ENCODE measurements at regions not wholly inside any gene's neighbourhood (a gene's known extent, or its start where the extent isn't known, plus 50 kb on each side); places are given as distances from the start of the nearest gene placed in this dataset.
"Not testable (repeated sequence)": the region's sequence is repeated elsewhere in the genome, so short reads cannot be mapped to it uniquely, and the experiment has no call there.

DNA sequence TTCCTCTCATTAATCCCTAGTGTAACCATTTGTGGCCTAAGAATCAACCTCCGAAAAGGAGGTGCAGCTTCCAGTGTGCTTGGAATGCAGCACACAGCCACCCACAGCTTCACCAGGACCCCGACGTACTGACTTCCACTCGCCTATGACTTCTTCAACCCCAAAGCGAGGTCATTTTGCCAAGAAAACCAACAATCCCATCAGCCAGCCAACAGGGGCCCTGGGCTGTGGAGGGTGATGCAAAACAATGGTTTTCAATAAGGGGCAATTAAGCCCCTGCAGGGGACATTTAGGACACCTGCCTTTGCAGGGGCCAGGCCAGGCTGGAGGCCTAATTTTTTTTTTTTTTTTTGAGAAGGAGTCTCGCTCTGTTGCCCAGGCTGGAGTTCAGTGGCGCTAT, 158.1 kb upstream of the SKOR2 start:
- DNase-seq (ENCODE audit: low spot score): no peak

DNA sequence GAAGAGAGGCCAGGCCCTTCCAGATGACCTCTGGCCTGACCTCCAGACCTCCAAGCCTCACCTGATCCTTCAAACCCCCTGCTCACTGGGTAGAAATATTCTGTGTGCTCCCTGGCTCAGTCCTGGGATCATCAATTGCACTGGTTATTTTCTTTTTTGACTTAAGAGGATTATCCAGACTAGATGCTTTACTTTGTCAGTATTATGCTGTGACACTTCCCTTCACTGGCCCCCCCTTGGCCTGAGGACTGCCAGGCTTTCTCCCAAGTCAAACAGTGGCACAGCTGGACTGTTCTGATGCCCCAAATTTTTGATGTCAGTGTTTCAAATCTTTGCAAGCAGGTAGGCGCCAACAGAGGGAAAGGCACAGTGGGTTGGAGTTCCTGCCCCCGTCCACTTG, 156.3 kb upstream of the SKOR2 start:
- DNase-seq (ENCODE audit: low spot score): no peak

DNA sequence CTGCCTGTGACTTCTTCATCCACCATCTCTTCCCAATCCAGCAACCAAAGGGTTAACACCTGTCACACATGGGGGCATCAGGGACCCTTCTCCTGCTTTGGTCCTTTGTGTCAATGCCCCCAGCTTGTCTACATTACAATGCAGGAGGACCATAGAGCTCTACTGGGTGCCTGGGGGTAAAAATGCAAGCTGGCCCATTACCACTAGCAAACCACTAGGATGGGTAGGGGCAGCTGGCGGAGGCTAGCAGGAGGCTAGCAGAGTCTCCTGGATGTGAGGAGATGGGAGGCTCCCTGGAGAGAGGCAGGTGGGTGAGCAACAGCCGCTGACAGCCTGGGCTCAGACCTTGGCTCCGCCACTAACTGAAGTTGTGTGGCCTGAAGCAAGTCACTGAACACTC, 153.4 kb upstream of the SKOR2 start:
- DNase-seq (ENCODE audit: low spot score): no peak

DNA sequence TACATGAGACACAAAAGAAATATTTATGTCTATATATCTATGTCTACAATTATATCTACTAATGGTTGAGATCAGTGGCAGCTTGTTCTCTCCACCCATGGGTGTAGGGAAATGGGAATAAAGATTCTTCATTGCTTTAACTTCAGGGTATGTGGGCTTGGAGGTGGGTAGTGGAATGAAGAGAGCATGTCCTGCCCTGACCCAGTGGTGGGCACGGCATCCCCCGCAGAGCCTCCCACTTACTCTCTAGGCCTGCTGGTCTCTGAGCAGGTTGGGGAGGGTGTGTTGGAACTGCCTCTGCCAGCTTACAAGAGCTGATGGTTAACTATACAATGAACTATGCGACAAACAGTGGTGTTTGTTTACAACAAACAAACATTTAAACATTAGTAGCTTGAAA, 152.5 kb upstream of the SKOR2 start:
- no peak for DNase-seq (ENCODE audit: low spot score)

DNA sequence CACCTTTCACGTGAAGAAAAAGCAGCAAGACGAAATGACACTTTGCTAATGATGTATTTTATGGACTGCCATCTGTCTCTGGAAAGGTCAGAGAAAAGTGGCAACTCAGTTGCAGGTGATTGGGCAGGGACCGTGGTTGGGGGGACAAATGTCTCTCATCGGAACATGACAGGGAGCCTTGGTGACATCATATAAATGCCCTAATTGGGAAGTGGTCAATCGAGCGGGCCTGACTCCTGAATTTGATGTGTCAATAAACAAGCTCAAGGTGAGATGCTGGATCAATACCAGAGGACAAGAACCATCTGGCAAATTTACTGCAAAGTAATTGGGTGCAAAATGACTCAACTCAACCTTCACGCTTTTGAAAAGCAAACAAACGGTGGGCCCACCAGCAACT, 151.9 kb upstream of the SKOR2 start:
- DNase-seq (ENCODE audit: low spot score): no peak

DNA sequence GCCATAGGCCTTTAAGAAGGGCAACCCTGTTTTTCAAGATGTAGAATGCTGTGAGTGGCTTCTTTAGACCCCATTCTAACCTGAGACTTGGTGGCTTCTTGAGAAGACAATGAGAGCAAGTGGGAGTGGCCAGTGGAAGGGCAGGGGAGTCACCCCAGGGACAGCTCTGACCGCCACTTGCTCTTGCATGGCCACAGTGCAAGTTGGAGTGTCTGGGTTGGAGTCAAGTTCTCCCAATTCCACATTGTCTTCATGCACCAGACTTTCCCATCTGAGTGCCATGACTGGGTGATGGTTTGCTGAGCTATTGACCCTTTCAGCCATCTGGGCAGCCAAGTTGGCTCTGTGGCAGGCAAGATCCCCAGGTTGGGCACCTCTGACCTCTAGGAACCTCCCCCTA, 148.0 kb upstream of the SKOR2 start:
- DNase-seq (ENCODE audit: low spot score): no peak

DNA sequence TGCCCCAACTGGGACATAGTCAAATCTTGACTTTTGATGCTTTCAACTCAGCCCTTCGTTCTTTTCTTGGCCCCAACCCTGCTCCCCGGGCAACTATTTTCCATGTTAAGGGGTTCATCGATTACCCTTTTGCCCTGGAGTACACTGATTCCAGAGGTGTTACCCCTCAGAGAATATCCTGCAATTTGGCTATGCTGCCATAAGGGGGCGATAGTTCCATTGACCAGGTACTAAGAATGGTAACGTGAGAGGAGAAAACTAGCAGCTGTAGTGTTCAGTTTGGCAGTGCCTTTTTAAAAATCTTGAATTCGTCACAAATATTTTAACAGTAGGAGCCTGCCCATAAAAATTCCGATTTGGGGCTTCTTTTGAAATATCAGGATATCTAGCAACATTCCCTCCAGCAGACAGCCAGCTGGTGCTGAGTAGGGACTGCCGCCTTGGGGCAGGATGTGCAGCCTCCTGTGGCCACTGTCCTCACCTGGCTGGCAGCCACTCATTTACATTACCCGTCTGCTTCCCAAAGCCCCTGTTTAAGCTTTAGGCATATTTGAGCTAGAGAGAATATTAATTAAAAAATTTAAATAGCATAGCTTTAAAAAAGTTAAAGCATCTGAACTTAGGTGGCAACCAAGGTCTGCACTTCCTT, 146.3 kb upstream of the SKOR2 start:
- DNase-seq (ENCODE audit: low spot score): no peak

DNA sequence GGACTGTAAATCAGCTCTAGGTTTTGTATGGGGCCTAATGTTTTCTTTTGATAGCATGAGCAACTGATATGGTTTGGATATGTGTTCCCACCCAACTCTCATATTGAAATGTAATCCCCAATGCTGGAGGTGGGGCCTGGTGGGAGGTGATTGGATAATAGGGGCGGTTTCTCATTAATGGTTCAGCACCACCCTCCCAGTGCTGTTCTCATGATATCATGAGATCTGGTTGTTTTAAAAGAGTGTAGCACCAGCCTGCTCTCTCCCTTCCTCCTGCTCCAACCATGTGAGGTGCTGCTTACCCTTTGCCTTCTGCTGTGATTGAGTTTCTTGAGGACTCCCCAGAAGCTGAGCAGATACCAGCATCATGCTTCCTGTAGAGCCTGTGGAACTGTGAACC, 140.2 kb upstream of the SKOR2 start:
- no peak for DNase-seq (ENCODE audit: low spot score)

DNA sequence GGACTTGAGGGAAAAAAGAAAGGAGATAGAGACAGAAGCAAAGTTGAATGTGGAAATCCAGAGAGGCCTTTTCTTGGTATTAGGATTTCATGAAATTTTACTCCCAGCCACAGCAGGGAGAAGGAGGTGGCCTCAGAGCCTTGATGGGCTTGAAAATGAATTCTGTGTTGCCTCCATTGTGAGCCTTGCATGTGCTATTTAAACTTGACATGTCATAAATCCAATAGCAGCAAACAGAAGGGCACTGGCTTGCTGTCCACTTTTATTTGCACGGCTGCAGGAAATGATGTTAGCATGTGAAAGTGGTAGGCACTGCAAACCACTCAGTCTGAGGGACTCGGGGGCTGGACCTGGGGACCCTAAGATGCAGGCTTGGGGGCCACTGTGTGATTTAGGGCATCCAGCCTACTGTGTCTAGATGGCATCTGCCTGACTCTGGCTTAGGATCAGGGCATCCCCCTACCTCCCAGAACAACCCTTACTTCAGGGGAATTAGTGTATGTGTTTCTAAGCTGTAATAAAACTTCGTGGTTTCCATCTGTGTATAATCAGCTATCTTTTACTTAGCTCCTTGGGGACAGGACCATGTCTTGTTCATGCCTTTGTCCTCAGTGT, 139.1 kb upstream of the SKOR2 start:
- DNase-seq (ENCODE audit: low spot score): no peak

DNA sequence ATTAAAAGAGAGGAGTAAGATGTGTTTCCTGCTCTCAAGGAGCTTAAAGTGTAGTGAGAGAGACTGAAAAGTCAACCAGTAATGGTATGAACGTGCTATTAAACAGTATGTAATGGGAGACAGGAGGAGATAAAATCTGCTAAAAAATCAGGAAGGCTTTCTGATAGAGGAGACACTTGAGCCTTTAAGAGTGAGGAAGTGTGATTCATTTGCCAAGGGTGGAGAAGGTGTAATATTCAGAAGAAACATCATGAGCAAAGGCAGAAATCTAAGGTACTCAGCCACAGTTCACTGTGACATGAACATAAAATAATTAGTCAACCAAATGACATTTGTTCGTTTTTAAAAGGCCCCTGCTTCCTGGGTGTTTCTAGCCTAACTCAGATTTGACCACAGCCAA, 137.8 kb upstream of the SKOR2 start:
- no peak for DNase-seq (ENCODE audit: low spot score)

DNA sequence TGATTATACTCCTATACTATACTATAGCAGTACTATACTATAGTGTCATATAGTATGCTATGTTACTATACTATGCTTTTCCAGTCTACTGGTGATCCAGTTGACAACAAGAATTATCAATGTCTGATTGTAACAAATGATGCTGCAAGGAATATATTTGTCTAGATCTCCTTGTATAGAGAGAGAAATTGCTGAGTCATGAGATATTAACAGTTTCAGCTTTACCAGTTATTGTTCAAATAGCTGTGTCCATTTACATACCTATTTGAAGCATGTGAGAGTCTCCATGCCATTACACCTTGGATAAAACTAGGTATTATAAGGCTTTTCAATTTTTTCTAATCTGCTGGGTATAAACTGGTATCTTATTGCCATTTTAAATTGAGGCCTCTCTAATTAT, 136.4 kb upstream of the SKOR2 start:
- DNase-seq (ENCODE audit: low spot score): no peak

DNA sequence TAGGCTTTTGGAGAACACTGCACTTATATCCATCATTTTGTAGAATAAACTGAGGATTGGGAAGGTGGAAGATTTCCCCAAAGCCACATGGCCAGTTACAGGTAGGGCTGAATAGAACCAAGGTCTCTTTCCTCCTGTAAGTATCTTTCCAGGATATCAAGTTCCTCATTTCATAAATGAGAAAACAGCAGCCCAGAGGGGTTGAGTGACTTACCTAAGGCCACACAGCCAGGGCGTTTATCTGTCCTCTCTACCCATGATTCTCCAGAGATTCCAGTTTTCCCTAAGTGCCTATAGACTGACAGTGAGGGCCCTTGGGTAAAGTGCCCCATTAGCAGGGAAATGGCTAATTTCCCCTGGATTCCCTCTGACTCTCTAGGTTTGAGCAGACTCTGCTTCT, 132.3 kb upstream of the SKOR2 start:
- no peak for DNase-seq (ENCODE audit: low spot score)

DNA sequence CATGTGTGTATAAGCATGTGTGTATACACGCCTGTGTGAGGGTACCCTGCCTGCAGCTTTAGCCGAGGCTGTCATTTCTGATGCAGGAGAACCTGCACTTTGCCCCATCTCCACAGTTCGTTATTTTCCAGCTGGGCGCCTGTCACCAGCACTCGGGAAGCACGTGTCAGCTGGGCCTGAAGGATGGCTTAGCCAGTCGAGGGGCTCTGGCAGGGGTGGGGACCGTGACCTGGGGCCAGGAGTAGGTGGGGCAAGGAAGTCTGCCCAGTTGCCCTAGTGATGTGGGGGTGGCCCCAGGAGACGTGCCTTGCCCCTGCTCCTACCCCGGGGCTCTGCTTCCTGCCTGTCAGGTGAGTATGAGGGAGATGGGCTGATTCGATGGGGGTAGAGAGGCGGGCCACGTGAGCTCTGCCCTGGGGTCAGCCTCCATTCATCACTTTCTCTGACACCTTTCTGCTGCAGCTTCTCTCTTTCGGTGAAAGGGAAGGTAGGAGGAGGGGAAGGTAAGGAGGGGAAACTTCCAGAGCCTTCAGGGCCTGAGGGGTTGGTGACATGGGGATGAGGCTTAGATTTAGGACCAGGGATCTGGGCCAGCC, 130.6 kb upstream of the SKOR2 start:
- no peak for DNase-seq (ENCODE audit: low spot score)

DNA sequence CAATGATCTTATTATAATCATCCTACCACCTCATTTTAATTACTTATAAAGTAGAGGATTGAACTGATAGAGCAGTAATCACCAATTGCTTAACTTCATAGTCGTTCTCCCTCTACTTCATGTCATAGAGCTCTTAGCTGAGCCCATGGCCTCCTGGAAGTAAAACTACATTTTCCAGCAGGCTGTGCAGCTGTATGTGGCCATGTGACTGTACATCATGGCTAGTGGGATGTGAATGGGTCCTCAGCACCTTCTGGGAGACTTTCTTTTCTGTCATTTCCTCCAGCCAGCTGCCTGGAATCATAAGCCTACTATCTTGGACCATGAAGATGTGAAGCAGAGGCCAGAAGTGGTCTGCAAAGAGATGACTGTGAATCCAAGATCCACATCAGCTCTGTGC, 128.7 kb upstream of the SKOR2 start:
- DNase-seq (ENCODE audit: low spot score): no peak

DNA sequence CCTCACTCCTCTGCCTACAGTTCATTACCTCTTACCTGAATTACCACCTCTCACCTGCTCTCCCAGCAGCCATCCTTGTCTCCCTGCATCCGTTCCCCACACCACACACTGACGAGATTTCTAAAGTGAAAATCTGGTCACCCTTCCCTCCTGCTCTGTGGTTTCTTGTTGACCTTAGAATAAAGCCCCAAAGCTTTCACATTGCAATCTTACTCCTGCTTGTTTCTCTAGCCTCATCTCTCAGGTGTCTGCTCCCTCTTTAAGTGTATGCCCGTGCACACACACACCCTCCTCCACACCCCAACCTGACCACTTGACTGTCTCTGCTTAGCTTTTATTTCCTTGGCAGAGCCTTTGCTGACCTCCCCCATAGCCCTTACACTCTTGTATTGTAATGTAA, 122.0 kb upstream of the SKOR2 start:
- no peak for DNase-seq (ENCODE audit: low spot score)

DNA sequence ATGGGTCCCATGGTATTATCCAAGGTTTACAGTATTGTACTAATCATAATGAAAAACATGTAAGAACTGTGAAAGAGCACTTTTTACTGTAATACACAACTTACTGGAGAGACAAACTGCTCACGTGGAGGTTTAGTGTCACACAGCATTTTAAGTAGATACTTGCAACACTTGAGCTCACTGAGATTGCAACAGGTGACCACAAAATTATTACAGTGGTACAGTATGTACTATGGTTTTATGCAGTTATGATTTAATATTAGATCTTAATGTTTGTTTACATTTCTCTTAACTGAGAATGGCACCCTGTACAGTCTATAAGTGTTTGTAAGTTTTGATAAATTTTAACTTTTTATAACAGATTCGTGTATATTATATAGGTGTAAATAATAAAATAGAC, 118.6 kb upstream of the SKOR2 start:
- DNase-seq (ENCODE audit: low spot score): no peak

DNA sequence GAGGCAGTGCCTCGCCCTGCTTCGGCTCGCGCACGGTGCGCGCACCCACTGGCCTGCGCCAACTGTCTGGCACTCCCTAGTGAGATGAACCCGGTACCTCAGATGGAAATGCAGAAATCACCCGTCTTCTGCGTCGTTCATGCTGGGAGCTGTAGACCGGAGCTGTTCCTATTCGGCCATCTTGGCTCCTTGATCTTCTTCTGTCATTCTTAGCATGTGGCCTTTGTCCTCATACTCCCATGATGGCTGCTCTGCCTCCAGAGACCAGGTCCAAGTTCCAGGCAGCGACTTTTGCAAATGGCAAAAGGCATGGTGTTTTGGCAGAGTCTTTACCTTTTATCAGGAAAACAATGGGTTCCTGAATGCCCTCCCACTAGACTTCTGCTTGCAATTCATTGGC, 102.6 kb upstream of the SKOR2 start:
- DNase-seq (ENCODE audit: low spot score): not testable (repeated sequence)

DNA sequence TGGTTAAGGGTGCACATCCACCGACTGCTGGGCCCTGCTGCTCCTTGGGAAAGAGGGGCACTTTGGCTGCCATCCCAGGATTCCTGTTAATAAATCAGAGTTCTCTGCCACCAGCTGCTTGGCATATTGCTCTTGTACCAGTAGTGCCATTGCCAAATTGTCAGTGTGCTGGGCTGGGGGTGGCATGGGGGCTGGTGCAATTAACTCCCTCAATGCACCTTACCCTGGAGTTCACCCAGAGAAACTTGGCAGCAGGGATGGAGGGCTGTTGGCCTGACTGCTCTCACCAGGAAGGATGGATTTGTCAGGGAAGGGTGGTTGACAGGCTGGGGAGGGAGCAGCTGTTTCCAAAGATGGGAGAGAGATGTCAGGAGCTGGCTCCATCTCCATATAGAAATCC, 94.6 kb upstream of the SKOR2 start:
- DNase-seq (ENCODE audit: low spot score): no peak

DNA sequence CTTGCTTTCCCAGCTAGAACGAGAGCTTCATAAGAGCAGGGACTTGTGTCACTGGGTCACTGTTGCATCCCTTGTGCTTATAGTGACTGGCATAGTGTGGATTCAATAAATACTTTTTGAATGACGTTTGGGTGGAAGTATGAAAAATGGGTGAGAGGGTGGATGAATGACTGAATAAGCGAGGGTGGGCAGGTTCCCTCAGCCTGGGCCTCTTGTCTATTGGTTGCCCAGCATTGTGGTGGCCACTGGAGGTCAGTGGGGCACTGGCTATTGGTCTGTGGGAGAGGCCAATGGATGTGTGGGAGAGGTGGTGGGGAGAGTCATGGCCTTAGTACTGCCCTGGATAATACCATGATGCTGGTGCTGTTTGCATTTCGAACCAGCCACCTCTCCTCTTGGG, 93.8 kb upstream of the SKOR2 start:
- no peak for DNase-seq (ENCODE audit: low spot score)

DNA sequence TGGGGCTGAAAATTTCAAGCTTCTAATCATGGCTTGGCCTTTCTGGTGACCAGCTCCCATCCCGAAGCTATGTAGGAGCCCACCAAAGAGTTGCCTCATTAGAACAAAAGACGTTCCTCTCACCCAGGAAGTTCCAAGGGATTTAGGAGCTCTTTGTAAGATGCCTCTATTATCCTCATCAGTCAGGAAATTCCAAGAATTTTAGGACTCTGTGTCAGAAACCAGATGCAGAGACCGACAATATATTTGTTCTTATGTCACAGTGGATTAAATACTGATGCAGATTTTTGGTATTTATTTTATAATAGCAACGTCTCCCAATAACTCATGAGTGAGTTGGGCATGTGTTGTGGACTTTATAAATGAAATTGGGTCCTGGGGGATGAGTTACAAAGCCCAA, 91.8 kb upstream of the SKOR2 start:
- no peak for DNase-seq (ENCODE audit: low spot score)

DNA sequence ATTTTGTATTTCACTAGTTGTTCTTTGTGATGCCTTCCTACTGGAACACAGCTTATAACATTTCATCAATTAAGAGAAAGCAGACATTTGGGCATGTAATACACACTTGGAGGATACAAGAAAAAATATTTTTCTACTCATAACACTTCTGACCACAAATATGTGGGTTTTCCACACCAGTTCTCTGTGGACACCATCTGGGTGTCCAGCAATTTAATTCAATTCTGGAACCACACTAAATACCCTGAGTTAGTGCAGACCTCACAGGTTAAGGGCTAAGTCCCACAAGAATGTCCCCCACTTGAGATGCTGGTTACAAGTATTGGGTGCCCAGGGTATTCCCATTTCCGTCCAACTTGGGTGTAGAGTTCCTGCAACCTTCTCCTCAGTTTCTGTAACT, 91.1 kb upstream of the SKOR2 start:
- DNase-seq (ENCODE audit: low spot score): no peak

DNA sequence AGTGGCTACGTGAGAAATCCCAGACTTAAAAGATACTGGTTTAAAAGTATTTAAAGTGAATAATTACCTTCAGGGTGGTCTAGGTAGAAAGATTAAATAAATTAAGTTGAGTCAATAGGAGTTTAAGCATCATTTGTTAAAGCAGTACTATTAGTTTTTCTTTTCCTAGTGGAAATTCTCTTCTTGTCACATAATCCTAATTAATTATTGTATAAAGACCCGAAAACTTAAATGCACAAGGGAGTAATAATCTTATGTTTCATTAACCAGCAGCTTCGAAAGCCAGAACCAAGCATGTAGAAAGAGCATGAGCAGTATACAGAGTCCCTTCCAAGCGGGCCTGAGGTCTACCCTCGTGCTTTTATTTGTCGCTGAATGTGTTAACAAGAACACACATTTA, 90.2 kb upstream of the SKOR2 start:
- DNase-seq (ENCODE audit: low spot score): no peak

DNA sequence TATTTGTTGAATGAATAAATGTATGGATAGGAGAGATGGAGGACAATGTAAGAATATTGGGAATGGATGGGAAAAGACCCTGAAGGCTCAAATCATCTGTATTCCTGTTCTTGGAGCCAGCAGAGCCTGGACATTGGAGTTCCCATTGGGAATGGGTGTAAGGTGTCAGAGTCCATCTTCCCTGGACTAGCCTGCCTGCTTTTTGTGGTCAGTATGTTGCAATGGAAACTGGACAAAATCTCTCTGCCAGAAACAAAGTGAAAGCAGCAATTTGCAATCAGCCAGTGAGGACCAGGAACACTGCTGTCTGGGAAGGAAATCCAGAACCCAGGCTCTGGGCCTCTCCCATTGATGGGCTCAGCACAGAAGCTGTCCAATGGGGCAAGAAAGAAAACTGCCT, 83.5 kb upstream of the SKOR2 start:
- peak; percentile 36 for DNase-seq (ENCODE audit: low spot score)
